ENCODE measurements at regions not wholly inside any gene's neighbourhood (a gene's known extent, or its start where the extent isn't known, plus 50 kb on each side); places are given as distances from the start of the nearest gene placed in this dataset.
A peak's percentile ranks its signal among the peaks of the same experiment; 100 is the strongest.

DNA sequence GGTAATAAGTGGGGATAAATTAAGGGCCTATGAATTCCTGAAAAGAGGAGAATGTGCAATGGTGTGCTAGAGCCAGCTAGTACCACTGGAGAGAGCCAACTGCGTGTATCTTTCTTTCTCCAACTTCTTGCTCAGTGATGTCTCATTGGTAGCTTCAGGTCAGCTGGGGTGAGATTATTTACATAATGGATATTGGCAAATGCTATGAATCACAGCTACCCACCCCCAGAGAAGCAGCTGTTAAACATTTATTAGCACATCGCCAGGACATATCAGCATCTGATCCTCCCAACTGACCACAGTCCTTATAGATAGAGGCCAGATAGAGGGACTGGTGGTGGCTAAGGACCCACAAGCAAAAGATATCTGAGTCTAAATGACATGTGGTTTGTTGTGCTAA, 421.3 kb downstream of the ACTL7B start:
- TF ChIP-seq CEBPB (IDR thresholded peaks at IDR 0.05; ENCODE audit: low read depth, low read length), result 0 out of 2 replicates have a peak, but pooled peaks have one; percentile 2
- TF ChIP-seq POLR2A (IDR thresholded peaks at IDR 0.05; ENCODE audit: low read depth, low read length), result no peak
- TF ChIP-seq, protein P1, sequence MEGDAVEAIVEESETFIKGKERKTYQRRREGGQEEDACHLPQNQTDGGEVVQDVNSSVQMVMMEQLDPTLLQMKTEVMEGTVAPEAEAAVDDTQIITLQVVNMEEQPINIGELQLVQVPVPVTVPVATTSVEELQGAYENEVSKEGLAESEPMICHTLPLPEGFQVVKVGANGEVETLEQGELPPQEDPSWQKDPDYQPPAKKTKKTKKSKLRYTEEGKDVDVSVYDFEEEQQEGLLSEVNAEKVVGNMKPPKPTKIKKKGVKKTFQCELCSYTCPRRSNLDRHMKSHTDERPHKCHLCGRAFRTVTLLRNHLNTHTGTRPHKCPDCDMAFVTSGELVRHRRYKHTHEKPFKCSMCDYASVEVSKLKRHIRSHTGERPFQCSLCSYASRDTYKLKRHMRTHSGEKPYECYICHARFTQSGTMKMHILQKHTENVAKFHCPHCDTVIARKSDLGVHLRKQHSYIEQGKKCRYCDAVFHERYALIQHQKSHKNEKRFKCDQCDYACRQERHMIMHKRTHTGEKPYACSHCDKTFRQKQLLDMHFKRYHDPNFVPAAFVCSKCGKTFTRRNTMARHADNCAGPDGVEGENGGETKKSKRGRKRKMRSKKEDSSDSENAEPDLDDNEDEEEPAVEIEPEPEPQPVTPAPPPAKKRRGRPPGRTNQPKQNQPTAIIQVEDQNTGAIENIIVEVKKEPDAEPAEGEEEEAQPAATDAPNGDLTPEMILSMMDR (conservative IDR thresholded peaks at IDR 0.05; ENCODE audit: low read depth, low read length), result no peak
- TF ChIP-seq, protein P2, sequence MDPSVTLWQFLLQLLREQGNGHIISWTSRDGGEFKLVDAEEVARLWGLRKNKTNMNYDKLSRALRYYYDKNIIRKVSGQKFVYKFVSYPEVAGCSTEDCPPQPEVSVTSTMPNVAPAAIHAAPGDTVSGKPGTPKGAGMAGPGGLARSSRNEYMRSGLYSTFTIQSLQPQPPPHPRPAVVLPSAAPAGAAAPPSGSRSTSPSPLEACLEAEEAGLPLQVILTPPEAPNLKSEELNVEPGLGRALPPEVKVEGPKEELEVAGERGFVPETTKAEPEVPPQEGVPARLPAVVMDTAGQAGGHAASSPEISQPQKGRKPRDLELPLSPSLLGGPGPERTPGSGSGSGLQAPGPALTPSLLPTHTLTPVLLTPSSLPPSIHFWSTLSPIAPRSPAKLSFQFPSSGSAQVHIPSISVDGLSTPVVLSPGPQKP (IDR thresholded peaks at IDR 0.05; ENCODE audit: borderline replicate concordance, low read depth, low read length), result no peak
- TF ChIP-seq RAD21 (IDR thresholded peaks at IDR 0.05; ENCODE audit: low read length), result no peak
- no peak for TF ChIP-seq NFE2L2 (IDR thresholded peaks at IDR 0.05; ENCODE audit: low read depth, low read length)
- TF ChIP-seq, protein P3, sequence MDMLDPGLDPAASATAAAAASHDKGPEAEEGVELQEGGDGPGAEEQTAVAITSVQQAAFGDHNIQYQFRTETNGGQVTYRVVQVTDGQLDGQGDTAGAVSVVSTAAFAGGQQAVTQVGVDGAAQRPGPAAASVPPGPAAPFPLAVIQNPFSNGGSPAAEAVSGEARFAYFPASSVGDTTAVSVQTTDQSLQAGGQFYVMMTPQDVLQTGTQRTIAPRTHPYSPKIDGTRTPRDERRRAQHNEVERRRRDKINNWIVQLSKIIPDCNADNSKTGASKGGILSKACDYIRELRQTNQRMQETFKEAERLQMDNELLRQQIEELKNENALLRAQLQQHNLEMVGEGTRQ (IDR thresholded peaks at IDR 0.05; ENCODE audit: low read depth, low read length), result peak; percentile 79
- TF ChIP-seq BHLHE40 (IDR thresholded peaks at IDR 0.05; ENCODE audit: low read depth, low read length), result no peak
- no peak for TF ChIP-seq SMC3 (IDR thresholded peaks at IDR 0.05; ENCODE audit: low read depth, low read length)
